Amniotic stem cell (primary cell): ENCODE measurements at regions not wholly inside any gene's neighbourhood (a gene's known extent, or its start where the extent isn't known, plus 50 kb on each side); places are given as distances from the start of the nearest gene placed in this dataset.
"Not testable (repeated sequence)": the region's sequence is repeated elsewhere in the genome, so short reads cannot be mapped to it uniquely, and the experiment has no call there.

Experiments used
- DNase-seq: peaks from one replicate; lab custom pipeline; 2025; lab: John Stamatoyannopoulos, UW

GRCh38 chr10:108346066-108346465 is 1181.6 kb upstream of the SORCS1 start:
- no peak for DNase-seq

GRCh38 chr10:108338146-108338545 is 1173.6 kb upstream of the SORCS1 start:
- DNase-seq = no peak

- DNase-seq = no peak
Observed at GRCh38 chr10:108336836-108337235, 1172.3 kb upstream of the SORCS1 start.

- DNase-seq = no peak
Observed at GRCh38 chr10:108327706-108328105, 1163.2 kb upstream of the SORCS1 start.

GRCh38 chr10:108323274-108323798 is 1158.8 kb upstream of the SORCS1 start:
- no peak for DNase-seq

- DNase-seq = no peak
Observed at GRCh38 chr10:108319434-108320222, 1155.1 kb upstream of the SORCS1 start.

GRCh38 chr10:108315636-108316035 is 1151.1 kb upstream of the SORCS1 start:
- not testable (repeated sequence) for DNase-seq

- DNase-seq = no peak
Observed at GRCh38 chr10:108307925-108308312, 1143.4 kb upstream of the SORCS1 start.

- no peak for DNase-seq
Observed at GRCh38 chr10:108307250-108307924, 1142.9 kb upstream of the SORCS1 start.

- DNase-seq = no peak
Observed at GRCh38 chr10:108303149-108303548, 1138.6 kb upstream of the SORCS1 start.

GRCh38 chr10:108301002-108301401 is 1136.5 kb upstream of the SORCS1 start:
- DNase-seq = no peak

GRCh38 chr10:108290823-108291222 is 1126.3 kb upstream of the SORCS1 start:
- DNase-seq = no peak

- DNase-seq = no peak
Observed at GRCh38 chr10:108275895-108276685, 1111.6 kb upstream of the SORCS1 start.

GRCh38 chr10:108260383-108260906 is 1095.9 kb upstream of the SORCS1 start:
- no peak for DNase-seq

- DNase-seq = no peak
Observed at GRCh38 chr10:108254089-108254488, 1089.6 kb upstream of the SORCS1 start.

GRCh38 chr10:108252771-108253170 is 1088.3 kb upstream of the SORCS1 start:
- DNase-seq = no peak

- DNase-seq = no peak
Observed at GRCh38 chr10:108250936-108251620, 1086.6 kb upstream of the SORCS1 start.

GRCh38 chr10:108249940-108250339 is 1085.4 kb upstream of the SORCS1 start:
- DNase-seq = no peak

GRCh38 chr10:108244443-108245228 is 1080.1 kb upstream of the SORCS1 start:
- DNase-seq = no peak

- DNase-seq = no peak
Observed at GRCh38 chr10:108241166-108241565, 1076.7 kb upstream of the SORCS1 start.

GRCh38 chr10:108238261-108238660 is 1073.8 kb upstream of the SORCS1 start:
- DNase-seq = no peak
